ENCODE measurements at regions not wholly inside any gene's neighbourhood (a gene's known extent, or its start where the extent isn't known, plus 50 kb on each side); places are given as distances from the start of the nearest gene placed in this dataset.

DNA sequence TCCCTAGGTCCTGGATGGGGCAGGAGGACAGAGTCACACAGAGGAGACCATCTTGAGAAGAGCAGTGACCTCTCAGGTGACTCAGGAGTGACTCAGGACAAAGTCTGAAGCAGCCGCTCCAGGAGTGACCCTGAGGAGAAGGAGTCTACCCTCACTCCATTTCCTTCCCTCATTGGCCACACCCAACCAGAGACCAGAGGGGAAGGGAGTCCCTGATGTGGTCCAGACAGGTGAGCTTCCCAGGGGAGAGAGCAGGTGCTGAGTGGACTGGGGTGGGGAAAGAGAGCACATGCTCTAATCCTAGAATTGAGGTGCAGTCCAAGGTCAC, 75.5 kb upstream of the MEDAG start:
- TF ChIP-seq, protein P1, sequence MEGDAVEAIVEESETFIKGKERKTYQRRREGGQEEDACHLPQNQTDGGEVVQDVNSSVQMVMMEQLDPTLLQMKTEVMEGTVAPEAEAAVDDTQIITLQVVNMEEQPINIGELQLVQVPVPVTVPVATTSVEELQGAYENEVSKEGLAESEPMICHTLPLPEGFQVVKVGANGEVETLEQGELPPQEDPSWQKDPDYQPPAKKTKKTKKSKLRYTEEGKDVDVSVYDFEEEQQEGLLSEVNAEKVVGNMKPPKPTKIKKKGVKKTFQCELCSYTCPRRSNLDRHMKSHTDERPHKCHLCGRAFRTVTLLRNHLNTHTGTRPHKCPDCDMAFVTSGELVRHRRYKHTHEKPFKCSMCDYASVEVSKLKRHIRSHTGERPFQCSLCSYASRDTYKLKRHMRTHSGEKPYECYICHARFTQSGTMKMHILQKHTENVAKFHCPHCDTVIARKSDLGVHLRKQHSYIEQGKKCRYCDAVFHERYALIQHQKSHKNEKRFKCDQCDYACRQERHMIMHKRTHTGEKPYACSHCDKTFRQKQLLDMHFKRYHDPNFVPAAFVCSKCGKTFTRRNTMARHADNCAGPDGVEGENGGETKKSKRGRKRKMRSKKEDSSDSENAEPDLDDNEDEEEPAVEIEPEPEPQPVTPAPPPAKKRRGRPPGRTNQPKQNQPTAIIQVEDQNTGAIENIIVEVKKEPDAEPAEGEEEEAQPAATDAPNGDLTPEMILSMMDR (conservative IDR thresholded peaks at IDR 0.05), result no peak
- Histone ChIP-seq H3K27ac (ENCODE audit: low read depth, low read length) (no peak overlapping the region), H3K4me3 (ENCODE audit: low read length) (no peak overlapping the region), H3K4me1 (ENCODE audit: control insufficient read depth, insufficient read depth, low read length) (peaks cover 15% of the 10 kb centered on the region), H3K9me3 (ENCODE audit: control insufficient read depth, low read length) (no peaks in the 10 kb centered on the region), H3K27me3 (ENCODE audit: control insufficient read depth, insufficient read depth, low read length, poor library complexity, severe bottlenecking) (no peaks in the 10 kb centered on the region), H3K9ac (ENCODE audit: extremely low read depth, low read length, poor library complexity, severe bottlenecking) (no peak overlapping the region), H3K36me3 (ENCODE audit: control insufficient read depth, insufficient read depth, low read length) (no peaks in the 10 kb centered on the region)
- Mint-ChIP-seq H3K4me1 (peaks cover 55% of the 10 kb centered on the region), H3K9me3 (no peaks in the 10 kb centered on the region), H3K4me3 (no peak overlapping the region), H3K27me3 (ENCODE audit: insufficient read depth) (peaks cover 38% of the 10 kb centered on the region), H3K36me3 (ENCODE audit: low read depth) (no peaks in the 10 kb centered on the region), H3K27ac (no peak overlapping the region)
- DNase-seq, result no peak
- 85% methylated on average over 1 of the region's 1 CpG; no CpG with 5 or more reads in 1 of the 2 experiments for WGBS, 2 experiments (ENCODE audit: insufficient coverage in 1 of 2, insufficient read length in 1 of 2)

DNA sequence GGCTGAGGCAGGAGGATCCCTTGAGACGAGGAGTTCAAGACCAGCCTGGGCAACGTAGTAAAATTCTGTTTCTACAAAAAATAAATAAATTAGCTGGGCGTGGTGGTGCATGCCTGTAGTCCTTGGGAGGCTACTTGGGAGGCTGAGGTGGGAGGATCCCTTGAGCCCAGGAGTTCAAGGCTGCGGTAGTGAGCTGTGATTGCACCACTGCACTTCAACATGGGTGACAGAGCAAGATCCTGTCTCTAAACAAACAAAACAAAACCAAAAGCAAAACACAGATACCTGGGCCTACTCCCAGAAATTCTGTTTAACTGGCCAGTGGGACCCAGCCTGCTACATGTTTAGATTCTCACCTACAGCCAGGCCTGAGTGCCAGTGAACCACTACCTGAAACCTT, 74.6 kb upstream of the MEDAG start:
- TF ChIP-seq, protein P1 (conservative IDR thresholded peaks at IDR 0.05), result no peak
- H3K36me3 ChIP-seq (ENCODE audit: control insufficient read depth, insufficient read depth, low read length), result no peaks in the 10 kb centered on the region
- no peaks in the 10 kb centered on the region for H3K36me3 Mint-ChIP-seq (ENCODE audit: low read depth)
- H3K9me3 Mint-ChIP-seq, result no peaks in the 10 kb centered on the region
- H3K27me3 Mint-ChIP-seq (ENCODE audit: insufficient read depth), result peaks cover 37% of the 10 kb centered on the region
- no peak overlapping the region for H3K4me3 ChIP-seq (ENCODE audit: low read length)
- H3K4me1 ChIP-seq (ENCODE audit: control insufficient read depth, insufficient read depth, low read length), result peaks cover 11% of the 10 kb centered on the region
- 81 to 89% methylated on average over 2 to 4 of the region's 4 CpGs for WGBS, 2 experiments (ENCODE audit: insufficient coverage in 1 of 2, insufficient read length in 1 of 2)
- no peaks in the 10 kb centered on the region for H3K9me3 ChIP-seq (ENCODE audit: control insufficient read depth, low read length)
- no peak overlapping the region for H3K27ac Mint-ChIP-seq
- no peak overlapping the region for H3K4me3 Mint-ChIP-seq
- H3K9ac ChIP-seq (ENCODE audit: extremely low read depth, low read length, poor library complexity, severe bottlenecking), result no peak overlapping the region
- no peak for DNase-seq
- no peak overlapping the region for H3K27ac ChIP-seq (ENCODE audit: low read depth, low read length)
- H3K4me1 Mint-ChIP-seq, result peaks cover 54% of the 10 kb centered on the region
- H3K27me3 ChIP-seq (ENCODE audit: control insufficient read depth, insufficient read depth, low read length, poor library complexity, severe bottlenecking), result no peaks in the 10 kb centered on the region

DNA sequence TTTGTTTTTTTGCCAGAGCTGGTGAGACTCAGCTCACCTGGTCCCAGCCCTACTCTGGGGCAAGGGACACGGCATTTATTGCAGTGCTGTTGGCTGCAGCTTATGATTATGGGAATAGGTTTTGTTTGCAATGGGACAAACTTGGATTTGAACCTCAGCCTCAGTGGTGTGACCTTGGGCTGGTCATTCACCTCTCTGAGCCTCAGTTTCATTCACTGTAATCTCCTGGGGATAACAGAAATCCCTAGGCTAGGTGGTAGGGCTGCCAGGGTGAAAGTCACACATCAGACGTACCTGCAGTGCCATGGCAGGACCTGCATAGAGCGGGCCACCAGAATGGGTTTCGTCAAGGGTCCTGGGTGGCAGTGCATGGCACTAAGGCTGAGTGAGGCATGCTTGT, 73.7 kb upstream of the MEDAG start:
- Histone ChIP-seq H3K9me3 (ENCODE audit: control insufficient read depth, low read length) (no peaks in the 10 kb centered on the region), H3K9ac (ENCODE audit: extremely low read depth, low read length, poor library complexity, severe bottlenecking) (no peak overlapping the region), H3K27ac (ENCODE audit: low read depth, low read length) (no peak overlapping the region), H3K4me3 (ENCODE audit: low read length) (no peak overlapping the region), H3K4me1 (ENCODE audit: control insufficient read depth, insufficient read depth, low read length) (peaks cover 5% of the 10 kb centered on the region), H3K27me3 (ENCODE audit: control insufficient read depth, insufficient read depth, low read length, poor library complexity, severe bottlenecking) (no peaks in the 10 kb centered on the region), H3K36me3 (ENCODE audit: control insufficient read depth, insufficient read depth, low read length) (no peaks in the 10 kb centered on the region)
- H3K9me3 Mint-ChIP-seq, result no peaks in the 10 kb centered on the region
- peaks cover 40% of the 10 kb centered on the region for H3K27me3 Mint-ChIP-seq (ENCODE audit: insufficient read depth)
- no peak for DNase-seq
- 96% methylated on average over 4 of the region's 4 CpGs; no CpG with 5 or more reads in 1 of the 2 experiments for WGBS, 2 experiments (ENCODE audit: insufficient coverage in 1 of 2, insufficient read length in 1 of 2)
- no peak overlapping the region for H3K27ac Mint-ChIP-seq
- H3K4me1 Mint-ChIP-seq, result peaks cover 54% of the 10 kb centered on the region
- H3K4me3 Mint-ChIP-seq, result no peak overlapping the region
- TF ChIP-seq, protein P1 (conservative IDR thresholded peaks at IDR 0.05), result no peak
- H3K36me3 Mint-ChIP-seq (ENCODE audit: low read depth), result no peaks in the 10 kb centered on the region
